Type B pancreatic cell (in vitro differentiated cells): ENCODE measurements at regions not wholly inside any gene's neighbourhood (a gene's known extent, or its start where the extent isn't known, plus 50 kb on each side); places are given as distances from the start of the nearest gene placed in this dataset.

Experiments
- DNase-seq: peaks from one replicate; pipeline ENCODE4 v3.0.0; 2021; ENCODE audit warnings: mixed read lengths; ENCODE audit not compliant: unreplicated experiment; ENCODE audit errors: extremely low spot score
- H3K27ac Mint-ChIP-seq: 2 replicates; pipeline ENCODE4 v1.8.0; 2021; ENCODE audit warnings: mild to moderate bottlenecking, mixed read lengths
- H3K27me3 Mint-ChIP-seq: 2 replicates; pipeline ENCODE4 v1.8.0; 2021; ENCODE audit warnings: mixed read lengths
- H3K36me3 Mint-ChIP-seq: 2 replicates; pipeline ENCODE4 v1.8.0; 2021; ENCODE audit warnings: mixed read lengths
- H3K4me1 Mint-ChIP-seq: one replicate; pipeline ENCODE4 v1.8.0; 2021; ENCODE audit warnings: mixed read lengths; ENCODE audit not compliant: unreplicated experiment
- H3K4me3 Mint-ChIP-seq: 2 replicates; pipeline ENCODE4 v1.8.0; 2021; ENCODE audit warnings: mild to moderate bottlenecking, mixed read lengths
- H3K9me3 Mint-ChIP-seq: 2 replicates; pipeline ENCODE4 v1.8.0; 2021; ENCODE audit warnings: mixed read lengths
- CTCF ChIP-seq: fragments of 200-600 bp; sonication (generic); conservative IDR thresholded peaks from 2 replicates; pipeline ENCODE4 v1.5.0; 2021; ENCODE audit warnings: antibody characterized with exemption, mild to moderate bottlenecking

GRCh38 chr13:40170091-40170490 lies 496.4 kb downstream of the FOXO1 start:
- Mint-ChIP-seq H3K27me3 (peaks cover 20% of the 10 kb centered on the region), H3K36me3 (no peaks in the 10 kb centered on the region), H3K4me1 (peaks cover 24% of the 10 kb centered on the region), H3K27ac (no peak overlapping the region), H3K9me3 (no peaks in the 10 kb centered on the region), H3K4me3 (no peak overlapping the region)
- DNase-seq, result no peak
- no peak for TF ChIP-seq CTCF

- Mint-ChIP-seq H3K27me3 (peaks cover 21% of the 10 kb centered on the region), H3K4me3 (no peak overlapping the region), H3K4me1 (peaks cover 15% of the 10 kb centered on the region), H3K27ac (no peak overlapping the region), H3K36me3 (no peaks in the 10 kb centered on the region), H3K9me3 (no peaks in the 10 kb centered on the region)
- TF ChIP-seq CTCF, result no peak
- DNase-seq, result no peak
Observed at GRCh38 chr13:40170982-40171381, 495.5 kb downstream of the FOXO1 start.

- Mint-ChIP-seq H3K4me3 (no peak overlapping the region), H3K27me3 (peaks cover 21% of the 10 kb centered on the region), H3K36me3 (no peaks in the 10 kb centered on the region), H3K9me3 (no peaks in the 10 kb centered on the region), H3K4me1 (peaks cover 9% of the 10 kb centered on the region), H3K27ac (no peak overlapping the region)
- TF ChIP-seq CTCF, result no peak
- DNase-seq, result no peak
Observed at GRCh38 chr13:40171566-40171965, 494.9 kb downstream of the FOXO1 start.

GRCh38 chr13:40172149-40172591 lies 494.3 kb downstream of the FOXO1 start:
- H3K4me1 Mint-ChIP-seq, result peaks cover 9% of the 10 kb centered on the region
- DNase-seq, result no peak
- H3K27ac Mint-ChIP-seq, result no peak overlapping the region
- H3K36me3 Mint-ChIP-seq, result no peaks in the 10 kb centered on the region
- H3K4me3 Mint-ChIP-seq, result no peak overlapping the region
- TF ChIP-seq CTCF, result no peak
- no peaks in the 10 kb centered on the region for H3K9me3 Mint-ChIP-seq
- H3K27me3 Mint-ChIP-seq, result peaks cover 19% of the 10 kb centered on the region

GRCh38 chr13:40172878-40173277 lies 493.6 kb downstream of the FOXO1 start:
- peaks cover 15% of the 10 kb centered on the region for H3K27me3 Mint-ChIP-seq
- H3K27ac Mint-ChIP-seq, result no peak overlapping the region
- peaks cover 9% of the 10 kb centered on the region for H3K4me1 Mint-ChIP-seq
- no peak for TF ChIP-seq CTCF
- no peak overlapping the region for H3K4me3 Mint-ChIP-seq
- no peaks in the 10 kb centered on the region for H3K36me3 Mint-ChIP-seq
- no peak for DNase-seq
- no peaks in the 10 kb centered on the region for H3K9me3 Mint-ChIP-seq

GRCh38 chr13:40175639-40176038 lies 490.8 kb downstream of the FOXO1 start:
- no peak overlapping the region for H3K27ac Mint-ChIP-seq
- H3K4me3 Mint-ChIP-seq, result no peak overlapping the region
- no peak for TF ChIP-seq CTCF
- H3K9me3 Mint-ChIP-seq, result no peaks in the 10 kb centered on the region
- peaks cover 12% of the 10 kb centered on the region for H3K4me1 Mint-ChIP-seq
- no peaks in the 10 kb centered on the region for H3K36me3 Mint-ChIP-seq
- DNase-seq, result no peak
- H3K27me3 Mint-ChIP-seq, result peaks cover 7% of the 10 kb centered on the region
